ENCODE measurements at regions not wholly inside any gene's neighbourhood (a gene's known extent, or its start where the extent isn't known, plus 50 kb on each side); places are given as distances from the start of the nearest gene placed in this dataset.

GRCh38 chr4:13047591-13047990 lies 436.5 kb downstream of the RAB28 start (continued):
- TF ChIP-seq EZH2 (IDR thresholded peaks at IDR 0.05; ENCODE audit: low read depth, low read length, severe bottlenecking): no peak
- no peak for TF ChIP-seq RFX5 (IDR thresholded peaks at IDR 0.05; ENCODE audit: borderline replicate concordance, low read depth, low read length)
- no peak for TF ChIP-seq POU5F1 (IDR thresholded peaks at IDR 0.05; ENCODE audit: low read depth, low read length)
- TF ChIP-seq CHD2 (IDR thresholded peaks at IDR 0.05; ENCODE audit: low read length): no peak
